NCI-H2196 (cell line): ENCODE measurements at regions not wholly inside any gene's neighbourhood (a gene's known extent, or its start where the extent isn't known, plus 50 kb on each side); places are given as distances from the start of the nearest gene placed in this dataset.
"Not testable (repeated sequence)": the region's sequence is repeated elsewhere in the genome, so short reads cannot be mapped to it uniquely, and the experiment has no call there.

Experiments
- DNase-seq: peaks from one replicate; lab custom pipeline; 2025; ENCODE audit not compliant: unreplicated experiment; lab: John Stamatoyannopoulos, UW

DNA sequence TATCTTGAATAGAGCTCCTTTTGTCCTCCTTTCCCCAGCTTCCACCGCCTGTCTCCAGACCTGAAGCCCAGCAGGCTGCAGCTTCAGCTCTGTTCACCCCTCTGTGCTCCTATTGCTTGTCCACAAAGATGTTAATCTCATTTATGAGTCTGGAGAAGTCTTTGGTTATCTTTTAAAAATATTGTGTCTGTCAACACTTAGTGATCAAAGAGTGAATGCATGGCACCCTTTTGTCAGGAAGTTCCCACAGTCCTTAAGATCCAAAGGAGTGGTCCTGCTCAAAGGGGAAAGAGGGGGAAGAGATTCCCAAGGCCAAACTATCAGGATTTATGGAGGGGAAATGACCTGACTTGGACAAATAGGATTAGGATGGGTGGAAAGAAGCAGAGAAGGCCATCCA is 118.9 kb downstream of the ACAA2 start:
- DNase-seq, result no peak

DNA sequence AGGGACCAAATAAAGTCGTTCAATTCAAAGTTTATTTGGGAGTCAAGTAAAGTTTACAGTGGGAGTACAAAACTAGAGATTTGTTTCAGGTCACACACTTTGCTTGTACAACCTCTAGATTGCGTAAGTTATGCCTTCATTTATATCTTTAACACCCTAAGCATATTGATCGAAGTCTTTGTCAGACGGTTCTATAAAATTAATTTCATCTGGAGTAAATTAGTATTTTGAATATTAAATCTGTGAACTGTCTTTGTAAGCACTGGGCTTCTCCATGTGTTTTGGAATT is 119.7 kb downstream of the ACAA2 start:
- no peak for DNase-seq

DNA sequence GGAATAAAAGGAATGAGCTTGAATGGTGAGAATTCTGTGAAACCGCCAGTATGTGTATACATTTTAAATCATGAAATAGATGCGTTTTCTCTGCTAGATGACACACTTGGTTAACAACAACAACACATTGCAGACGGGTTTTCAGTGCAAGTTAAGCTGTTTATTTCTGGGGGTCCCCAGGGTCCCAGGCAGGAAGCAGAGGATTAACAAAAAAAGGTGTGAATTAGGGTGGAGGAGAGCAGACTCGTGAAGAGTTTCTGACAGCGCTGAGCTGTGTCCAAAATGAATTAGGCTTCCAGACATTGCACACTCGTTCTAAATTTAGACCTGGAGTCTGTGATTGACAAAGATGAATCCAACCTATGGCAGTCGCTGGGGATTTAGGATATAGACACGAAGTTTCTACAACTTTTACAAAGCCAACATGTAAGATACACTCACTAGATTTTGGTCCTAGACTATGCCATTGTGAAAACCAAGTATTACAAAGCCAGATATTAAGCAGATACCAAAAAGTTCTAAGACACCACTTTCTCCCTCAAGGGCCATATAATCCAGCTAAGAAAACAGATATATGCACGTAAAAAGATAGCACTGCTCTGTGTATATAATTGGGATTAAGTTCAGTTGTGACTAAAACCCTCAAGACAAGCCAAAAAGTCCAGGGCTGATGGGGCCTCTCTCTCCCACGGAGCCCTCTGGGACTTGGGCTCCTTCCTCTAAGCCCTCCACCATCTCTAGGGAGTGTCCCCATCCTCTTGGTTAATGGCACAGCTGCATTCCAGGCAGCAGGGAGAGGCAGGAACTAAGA is 120.2 kb downstream of the ACAA2 start:
- no peak for DNase-seq

DNA sequence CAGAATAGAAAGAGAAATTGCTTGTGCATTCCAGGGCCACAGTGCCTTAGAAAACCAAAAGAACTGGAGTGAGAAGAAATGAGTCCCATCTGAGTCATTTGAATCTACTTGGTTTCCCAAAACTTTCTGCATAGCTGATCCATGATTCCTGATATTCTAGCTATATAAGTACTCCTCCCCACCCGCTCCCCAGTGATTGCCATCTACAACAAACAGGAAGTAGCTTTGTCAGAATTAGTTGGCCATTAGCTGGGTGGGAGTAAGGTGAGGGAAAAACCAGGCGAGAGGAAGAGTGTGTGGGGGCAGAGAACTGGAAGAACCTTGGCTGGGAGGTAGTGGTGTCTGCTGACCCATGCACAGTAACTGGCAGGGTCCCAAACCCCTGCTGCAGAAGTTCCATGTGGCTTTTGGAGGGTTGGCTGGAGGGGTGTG is 122.1 kb downstream of the ACAA2 start:
- DNase-seq, result no peak

DNA sequence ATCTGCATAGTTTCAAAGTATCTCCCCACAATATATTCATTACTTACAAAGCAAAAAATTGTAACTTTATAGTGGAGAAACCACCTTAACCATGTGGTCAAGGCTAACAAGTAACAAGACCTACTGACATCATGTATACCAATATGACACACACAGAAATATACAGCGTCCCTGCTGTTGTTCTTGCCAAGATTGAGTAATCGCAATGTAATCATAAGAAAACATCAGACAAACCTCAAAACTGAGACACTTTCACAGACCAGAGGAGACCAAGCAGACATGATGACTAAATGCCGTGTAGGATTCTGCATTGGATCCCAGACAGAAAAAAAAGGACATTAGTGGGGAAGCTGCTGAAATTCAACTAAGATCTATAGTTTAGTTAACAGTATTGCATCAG is 123.0 kb downstream of the ACAA2 start:
- DNase-seq, result no peak

DNA sequence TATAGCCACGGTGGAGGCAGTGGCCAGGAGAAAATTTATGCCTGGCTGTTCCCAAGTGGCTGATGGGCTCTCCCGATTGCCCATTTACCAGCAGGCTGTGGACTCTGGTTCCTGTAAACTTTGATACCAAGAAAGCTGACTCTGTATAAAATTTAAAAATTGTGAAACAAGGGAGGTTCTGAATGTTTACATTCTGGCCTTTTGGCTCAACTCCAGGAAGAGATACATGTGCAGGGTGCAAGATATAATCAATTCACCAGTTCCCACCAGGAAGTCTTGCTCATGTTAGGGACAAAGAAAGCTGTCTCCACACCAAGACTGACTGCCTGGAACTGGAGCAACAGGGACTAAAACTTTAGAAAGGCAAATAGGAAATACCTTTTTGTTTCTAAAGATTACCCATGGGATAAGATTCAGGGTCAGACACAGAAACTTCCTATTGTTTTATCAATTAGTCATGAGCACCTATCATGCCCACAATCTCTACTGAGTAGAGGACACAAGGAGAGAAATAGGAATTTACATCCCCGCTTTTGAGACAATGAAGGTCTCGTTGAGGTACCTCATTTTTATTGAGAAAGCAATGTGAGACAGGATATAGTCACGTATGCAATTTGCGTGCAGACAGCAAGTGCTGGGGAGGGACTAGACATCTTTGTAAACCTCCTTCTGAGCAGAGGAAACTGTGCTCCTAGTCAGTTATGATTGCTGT is 123.5 kb downstream of the LIPG start:
- no peak for DNase-seq

DNA sequence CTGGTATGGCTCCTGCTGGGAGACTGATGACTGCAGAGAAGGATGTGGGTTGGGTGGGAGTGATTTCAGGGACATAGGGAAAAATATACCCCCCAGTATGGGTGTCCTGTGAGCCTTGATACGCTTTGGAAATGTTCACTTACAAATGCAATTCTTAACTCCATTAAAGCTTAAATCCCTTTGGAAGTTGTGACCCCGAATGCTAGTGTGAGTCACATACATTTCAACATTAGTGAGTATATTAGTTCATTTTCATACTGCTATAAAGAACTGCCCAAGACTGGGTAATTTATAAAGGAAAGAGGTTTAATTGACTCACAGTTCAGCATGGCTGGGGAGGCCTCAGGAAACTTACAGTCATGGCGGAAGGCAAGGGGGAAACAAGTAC is 120.9 kb downstream of the LIPG start:
- DNase-seq, result not testable (repeated sequence)

DNA sequence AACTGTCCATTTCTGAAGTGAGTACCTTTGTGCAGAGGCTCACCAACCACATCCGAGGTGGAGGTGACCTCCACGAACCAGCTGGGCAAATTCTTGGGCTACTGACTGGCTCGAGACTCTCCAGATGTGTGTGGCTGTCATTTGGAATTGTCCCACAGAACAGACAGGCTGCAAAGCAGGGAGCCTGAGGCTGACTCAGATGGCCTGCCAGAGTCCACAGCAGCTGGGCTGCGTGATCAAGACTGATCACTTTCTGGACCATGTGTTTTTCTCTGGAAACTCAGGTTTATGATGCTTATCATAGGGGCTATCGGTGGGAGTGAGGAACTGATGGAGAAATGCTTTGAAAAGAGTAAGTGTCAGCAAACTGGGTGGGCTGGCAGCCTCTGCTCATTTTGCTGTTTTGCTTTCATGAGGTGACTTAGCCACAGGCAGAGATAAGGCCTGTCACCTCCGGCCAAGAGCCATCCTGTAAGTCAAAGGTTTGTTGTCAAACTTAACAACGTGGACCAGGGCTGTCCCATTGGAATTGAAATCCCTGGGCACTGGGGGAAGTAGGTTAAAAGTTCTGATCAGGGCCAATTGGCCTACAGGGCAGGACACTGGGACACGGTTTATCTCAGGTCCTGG is 120.4 kb downstream of the LIPG start:
- no peak for DNase-seq

DNA sequence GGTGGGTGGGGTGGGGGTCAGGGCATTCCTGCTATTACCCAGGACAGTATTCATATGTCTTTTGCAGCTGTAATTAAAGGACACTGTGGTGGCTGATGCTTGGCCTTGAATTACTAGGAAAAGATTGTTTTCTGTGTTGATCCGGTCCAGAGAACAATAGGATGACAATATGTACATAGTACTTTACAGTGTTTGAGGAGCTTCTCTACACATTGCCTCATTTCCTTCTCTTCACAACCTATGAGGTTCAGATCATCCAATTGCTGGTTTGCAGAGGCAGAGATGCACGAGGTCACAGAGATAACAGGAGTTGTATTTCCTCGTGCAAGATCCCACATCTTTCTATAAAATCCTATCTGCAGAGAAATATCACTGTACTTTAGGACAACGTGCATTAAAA is 119.5 kb downstream of the LIPG start:
- DNase-seq, result peak; percentile 63

DNA sequence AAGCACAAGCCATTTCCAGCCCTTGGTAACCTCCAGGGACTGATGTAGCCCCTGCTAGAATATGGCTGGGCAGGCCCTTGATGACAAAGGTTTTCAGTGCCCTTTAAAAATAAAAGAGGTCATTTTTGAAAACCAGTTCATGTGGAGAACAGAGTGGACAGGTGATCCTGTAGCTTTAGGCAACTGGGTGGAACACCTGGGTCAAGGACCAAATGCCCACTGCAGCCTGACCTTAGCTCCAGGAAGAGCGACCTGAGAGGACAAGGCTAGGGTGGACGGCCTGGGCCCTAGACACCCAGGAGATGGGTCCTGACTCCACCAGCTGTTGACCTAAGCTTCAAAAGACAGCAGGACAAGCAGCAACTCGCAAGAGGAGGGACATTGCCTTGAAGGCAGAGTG is 116.6 kb downstream of the LIPG start:
- DNase-seq, result no peak

DNA sequence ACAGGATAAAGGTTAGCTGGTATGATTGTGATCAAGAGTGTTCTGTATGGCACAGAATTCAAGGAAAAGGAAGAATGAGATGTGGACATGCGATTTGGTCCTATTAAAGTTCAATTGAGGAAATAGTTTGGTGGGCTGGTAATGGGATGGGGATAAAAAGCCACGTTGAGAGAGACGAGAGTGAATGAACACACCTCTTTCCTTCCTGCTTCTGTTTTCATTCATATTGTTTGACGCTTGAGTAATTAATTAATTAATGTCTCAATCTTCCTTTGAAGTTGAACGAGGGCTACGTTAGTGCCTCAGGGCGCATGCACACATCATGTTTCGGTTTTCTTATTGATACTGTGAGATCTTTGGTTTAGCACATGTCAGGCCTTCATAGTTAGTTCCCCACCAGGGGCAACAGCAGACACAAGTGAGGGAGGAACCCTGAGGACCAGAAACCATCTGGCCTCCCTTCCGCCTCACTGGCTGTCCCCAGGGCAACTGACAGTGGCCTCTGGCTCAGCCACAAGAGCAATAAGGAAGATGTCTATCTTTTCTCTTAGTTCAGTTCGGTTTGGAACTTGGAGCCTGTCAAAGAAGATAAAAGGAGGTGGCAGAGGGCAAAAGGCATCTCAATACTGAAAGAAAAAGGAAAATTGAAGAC is 116.0 kb downstream of the LIPG start:
- no peak for DNase-seq

DNA sequence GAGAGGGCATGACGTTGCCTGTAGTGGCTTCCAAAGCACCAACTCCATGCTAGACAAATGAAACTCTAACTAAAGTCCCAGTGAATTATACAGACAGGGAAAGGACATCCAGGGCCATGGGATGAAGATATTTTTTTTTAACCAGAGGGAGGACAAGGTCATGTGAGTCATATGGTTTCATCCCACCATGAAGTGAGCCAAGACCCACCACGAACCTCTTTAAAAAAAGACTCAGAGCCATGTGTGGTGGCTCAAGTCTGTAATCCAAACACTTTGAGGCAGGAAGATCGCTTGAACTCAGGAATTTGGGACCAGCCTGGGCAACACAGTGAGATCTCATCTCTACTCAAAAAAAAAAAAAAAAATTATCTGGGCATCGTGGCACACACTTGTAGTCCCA is 115.2 kb downstream of the LIPG start:
- DNase-seq, result no peak

DNA sequence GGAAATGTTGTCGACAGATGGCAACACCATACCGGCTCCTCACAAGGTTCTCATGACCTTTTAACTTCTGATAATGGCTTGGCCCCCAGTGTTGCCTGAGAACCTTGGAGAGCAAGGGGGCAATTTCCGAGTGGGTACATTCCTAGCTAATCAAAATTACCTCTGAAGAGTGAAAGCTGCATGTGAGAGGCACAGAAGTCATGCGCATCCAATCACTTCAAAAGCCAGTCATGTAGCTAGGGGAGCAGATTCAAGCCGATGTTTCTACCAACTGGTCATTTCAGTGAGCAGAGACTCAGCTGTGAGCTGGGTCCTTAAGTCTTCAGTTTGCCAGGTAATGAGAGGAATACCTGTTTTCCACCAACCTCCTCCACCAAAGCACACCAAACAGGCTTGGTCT is 111.4 kb downstream of the LIPG start:
- DNase-seq, result no peak

DNA sequence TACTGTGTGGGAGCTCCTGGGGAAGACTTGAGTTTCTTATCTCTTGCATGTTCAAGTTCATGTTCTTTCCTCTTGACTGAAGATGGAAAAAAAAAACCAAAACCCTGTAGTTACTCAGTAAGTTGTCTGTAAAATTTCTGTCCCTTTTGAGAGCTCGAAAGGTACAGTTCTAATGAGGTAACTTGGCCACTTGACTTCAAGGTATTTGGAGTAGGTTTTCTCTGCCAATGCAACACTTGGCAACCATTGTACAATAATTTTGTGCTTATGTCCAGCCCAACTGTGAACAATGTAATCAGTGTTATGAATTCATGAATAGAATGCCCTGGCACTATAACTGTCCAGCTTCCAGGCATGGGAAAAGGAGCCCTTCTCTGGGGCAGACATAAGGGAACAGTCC is 111.0 kb downstream of the LIPG start:
- no peak for DNase-seq

DNA sequence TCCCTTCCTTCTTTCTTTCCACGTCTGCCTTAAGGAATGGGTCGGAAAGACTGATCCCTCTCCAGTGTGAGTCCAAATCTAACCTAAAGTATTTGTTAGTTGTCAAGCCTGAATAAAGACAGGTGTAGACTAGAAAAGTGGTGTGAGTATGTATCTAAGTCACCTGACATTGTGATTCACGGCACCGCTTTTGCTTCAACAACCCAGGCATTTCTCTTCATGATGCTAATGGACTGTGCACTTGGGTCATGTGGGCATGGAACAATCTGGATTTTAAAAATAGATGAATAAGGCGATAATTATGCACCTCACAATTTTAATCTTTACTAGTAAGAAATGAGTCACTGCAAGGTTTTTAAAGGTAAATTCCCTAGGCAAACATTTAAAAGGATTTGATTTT is 107.5 kb downstream of the LIPG start:
- no peak for DNase-seq

DNA sequence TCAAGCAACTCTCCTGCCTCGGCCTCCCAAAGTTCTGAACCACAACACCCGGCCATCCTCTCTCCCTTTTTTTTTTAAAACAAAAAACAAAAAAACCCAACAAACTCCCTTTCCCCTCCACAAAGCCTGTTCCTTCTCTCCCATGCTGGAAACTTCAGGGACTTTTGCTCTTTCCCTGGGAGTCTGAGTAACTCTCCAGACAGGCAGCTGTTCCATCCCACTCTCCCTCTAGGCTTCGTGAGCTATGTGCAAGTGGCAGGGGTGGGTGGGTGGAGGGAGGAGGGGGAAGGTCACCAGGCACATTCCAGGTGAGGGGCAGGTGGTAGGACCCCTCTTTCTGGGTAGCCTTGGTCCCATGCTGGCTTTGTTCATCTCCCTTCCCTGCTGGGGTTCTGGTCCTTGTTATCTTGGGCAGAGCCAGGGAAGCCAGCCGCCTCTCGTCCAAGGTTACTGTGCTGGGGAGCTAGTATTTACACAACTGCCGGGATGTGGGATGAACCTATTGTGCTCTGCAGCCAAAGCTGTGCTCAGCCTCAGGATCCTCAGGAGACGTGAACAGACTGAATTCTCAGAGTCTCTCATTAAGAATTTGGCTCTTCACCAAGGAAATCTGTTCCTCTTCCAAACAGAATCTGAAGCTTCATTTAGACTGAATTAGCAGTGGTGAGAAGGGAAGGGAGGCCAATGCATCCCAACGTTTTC is 106.9 kb downstream of the LIPG start:
- DNase-seq, result peak; percentile 47

DNA sequence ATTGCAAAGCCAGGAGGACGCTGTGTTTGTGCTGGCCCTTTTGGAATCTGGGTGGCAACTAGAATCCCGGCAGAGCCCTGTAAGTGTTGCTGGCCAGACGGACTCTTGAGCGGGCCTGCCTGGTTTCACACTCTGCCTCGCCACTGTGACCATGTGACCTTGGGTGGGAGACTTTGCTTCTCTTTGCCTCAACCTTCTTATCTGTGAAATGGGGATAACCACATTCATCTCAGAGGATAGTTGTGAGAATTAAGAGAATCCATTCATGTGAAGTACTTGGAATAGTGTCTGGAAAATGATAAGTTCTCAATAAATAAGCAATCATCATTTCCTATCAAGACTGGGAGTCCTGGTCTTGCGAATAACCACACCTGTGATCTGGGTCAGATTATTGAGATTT is 105.6 kb downstream of the LIPG start:
- DNase-seq, result no peak

DNA sequence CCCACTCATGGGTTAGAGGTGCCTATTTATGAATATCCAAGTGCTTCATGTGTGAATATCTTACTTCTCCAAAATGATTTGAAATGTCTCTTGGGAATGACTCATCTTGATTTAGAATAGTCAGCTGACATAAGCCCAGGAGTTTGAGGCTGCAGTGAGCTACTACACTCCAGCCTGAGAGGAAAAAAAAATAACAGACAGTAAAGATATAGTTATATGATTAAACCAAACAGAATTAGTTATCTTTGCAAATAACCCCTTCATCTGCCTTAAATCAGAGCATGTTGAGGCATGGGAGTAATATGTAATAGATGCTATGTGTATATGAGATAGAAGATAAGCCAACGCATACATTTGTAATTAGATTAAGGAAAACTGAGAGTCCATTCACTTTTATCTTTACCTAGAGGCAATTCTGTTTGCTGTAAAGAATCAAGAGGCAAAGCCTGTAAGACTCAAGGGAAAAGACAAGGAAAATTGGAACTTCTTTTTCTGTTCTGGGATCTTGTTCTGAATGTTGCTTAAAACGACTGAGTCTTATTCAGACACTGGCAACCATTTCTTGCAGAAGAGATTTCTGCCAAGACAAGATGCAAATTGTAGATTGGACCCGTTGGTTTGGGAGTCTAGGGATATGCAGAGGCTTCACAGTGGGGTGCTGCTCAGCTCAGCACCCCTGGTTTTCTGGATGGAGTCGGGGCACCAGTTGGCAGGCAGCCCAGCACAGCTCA is 104.4 kb downstream of the LIPG start:
- DNase-seq, result no peak

DNA sequence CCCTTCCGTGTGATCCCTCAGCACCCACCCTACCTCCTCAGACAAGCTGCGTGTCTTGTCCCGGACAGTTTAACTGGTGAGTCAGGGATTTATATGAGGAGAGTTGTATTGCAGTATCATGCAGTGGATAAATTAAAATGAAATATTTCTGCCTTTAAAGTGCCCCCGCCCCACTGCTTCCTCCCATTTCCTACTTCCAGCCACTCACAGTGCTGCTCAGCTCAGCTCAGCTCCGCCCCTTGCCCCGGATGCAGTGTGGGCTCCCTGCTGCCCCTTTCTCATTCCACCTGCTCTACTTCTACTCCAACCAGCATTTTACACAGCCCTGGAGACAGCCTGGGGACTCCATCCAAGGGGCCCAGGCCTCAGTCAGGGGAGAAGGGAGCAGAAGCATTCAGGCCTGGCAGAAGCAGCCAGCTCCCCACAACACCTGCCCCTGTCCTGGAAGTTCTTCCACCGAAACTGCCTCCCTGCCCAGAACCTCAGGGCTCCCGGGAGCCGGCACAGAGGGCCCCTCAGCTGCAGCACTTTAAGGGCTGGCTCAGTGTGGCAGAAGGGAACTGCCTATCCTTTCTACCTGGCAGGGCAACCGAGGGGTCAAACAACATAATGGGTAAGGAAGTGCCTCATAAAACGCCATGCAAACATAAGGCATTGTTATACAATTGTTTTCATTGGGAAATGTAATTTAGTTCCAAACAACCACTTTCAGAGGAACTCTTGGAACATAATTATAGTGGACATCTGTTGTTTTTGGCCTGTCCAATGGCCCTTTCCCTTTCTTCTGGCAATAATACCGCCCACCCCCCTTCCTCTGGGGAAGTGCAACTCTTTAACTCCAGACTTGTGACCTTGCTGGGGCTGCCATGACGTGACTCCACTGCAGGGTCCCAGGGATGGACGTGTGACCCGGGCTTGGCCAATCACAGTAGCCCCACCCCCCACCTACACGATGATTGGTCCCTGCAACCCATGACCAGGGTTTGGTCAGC is 102.3 kb downstream of the LIPG start:
- no peak for DNase-seq
